Activated T-helper 17 cell treated with anti-CD3 and anti-CD28 coated beads, Interleukin-2, amount 50 U/mL, for 72 hours (primary cell): ENCODE measurements at regions not wholly inside any gene's neighbourhood (a gene's known extent, or its start where the extent isn't known, plus 50 kb on each side); places are given as distances from the start of the nearest gene placed in this dataset.

Experiments used
- ATAC-seq: fragments of 150-1000 bp; cut with Tn5 transposase; replicated peaks from 2 replicates; pipeline ENCODE4 v1.10.0; 2021; ENCODE audit warnings: mild to moderate bottlenecking, moderate library complexity
- H3K27ac Mint-ChIP-seq: one replicate; pipeline ENCODE4 v1.8.0; 2022; ENCODE audit warnings: mixed read lengths
- H3K27me3 Mint-ChIP-seq: one replicate; pipeline ENCODE4 v1.8.0; 2022; ENCODE audit warnings: mixed read lengths
- H3K36me3 Mint-ChIP-seq: one replicate; pipeline ENCODE4 v1.8.0; 2022; ENCODE audit warnings: low read depth, mild to moderate bottlenecking, mixed read lengths
- H3K4me1 Mint-ChIP-seq: one replicate; pipeline ENCODE4 v1.8.0; 2022; ENCODE audit warnings: mixed read lengths
- H3K4me3 Mint-ChIP-seq: one replicate; pipeline ENCODE4 v1.8.0; 2022; ENCODE audit warnings: mild to moderate bottlenecking, mixed read lengths
- H3K9me3 Mint-ChIP-seq: one replicate; pipeline ENCODE4 v1.8.0; 2022; ENCODE audit warnings: mixed read lengths

- Mint-ChIP-seq H3K9me3 (peaks cover 8% of the 10 kb centered on the region), H3K27ac (no peak overlapping the region), H3K36me3 (no peaks in the 10 kb centered on the region), H3K4me1 (no peaks in the 10 kb centered on the region), H3K4me3 (no peak overlapping the region), H3K27me3 (no peaks in the 10 kb centered on the region)
- no peak for ATAC-seq
These were observed 52.3 kb upstream of the PIP4K2A start for GRCh38 chr10:22766693-22767092.

GRCh38 chr10:22765660-22766547, 51.5 kb upstream of the PIP4K2A start:
- H3K36me3 Mint-ChIP-seq, result no peaks in the 10 kb centered on the region
- H3K4me3 Mint-ChIP-seq, result no peak overlapping the region
- ATAC-seq, result no peak
- H3K4me1 Mint-ChIP-seq, result no peaks in the 10 kb centered on the region
- no peak overlapping the region for H3K27ac Mint-ChIP-seq
- H3K27me3 Mint-ChIP-seq, result no peaks in the 10 kb centered on the region
- H3K9me3 Mint-ChIP-seq, result peaks cover 8% of the 10 kb centered on the region

GRCh38 chr10:22764639-22765038, 50.3 kb upstream of the PIP4K2A start:
- H3K36me3 Mint-ChIP-seq, result no peaks in the 10 kb centered on the region
- H3K27ac Mint-ChIP-seq, result no peak overlapping the region
- H3K27me3 Mint-ChIP-seq, result no peaks in the 10 kb centered on the region
- ATAC-seq, result no peak
- no peak overlapping the region for H3K4me3 Mint-ChIP-seq
- peaks cover 3% of the 10 kb centered on the region for H3K9me3 Mint-ChIP-seq
- no peaks in the 10 kb centered on the region for H3K4me1 Mint-ChIP-seq
